ENCODE measurements at regions not wholly inside any gene's neighbourhood (a gene's known extent, or its start where the extent isn't known, plus 50 kb on each side); places are given as distances from the start of the nearest gene placed in this dataset.

DNA sequence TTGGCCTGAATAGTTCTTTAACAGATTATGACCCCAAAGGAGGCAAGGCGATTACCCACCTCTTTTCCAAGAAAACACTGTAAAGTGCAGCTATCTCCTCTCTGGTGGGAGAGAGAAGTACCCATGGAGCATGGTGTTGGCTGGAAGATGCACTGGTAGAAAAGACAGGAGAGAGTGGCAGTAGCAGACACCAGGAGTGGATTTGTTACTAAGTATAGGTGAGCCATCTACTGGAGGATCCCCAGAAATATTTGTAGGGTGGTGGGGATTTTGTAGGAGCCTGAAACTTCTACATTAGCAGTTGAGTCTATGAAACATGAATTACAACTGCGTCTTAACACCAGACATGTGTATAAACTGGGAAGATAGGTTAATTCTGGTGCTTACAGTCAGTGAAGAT is 148.0 kb downstream of the SLC38A4 start:
- H3K4me2 ChIP-seq (ENCODE audit: low read depth, low read length), result no peak overlapping the region
- ChIA-PET CTCF (interaction anchor here (1.0 to 1.5 kb wide), 3 partner anchors 18 to 553 kb away, joined by 3 to 4 read pairs (median 3); no protein-coding TSS in a partner anchor), POLR2A (ENCODE audit: unreplicated experiment) (interaction anchor here (0.6 kb wide), 1 partner anchor 322 kb away, joined by 3 read pairs; no protein-coding TSS in a partner anchor)
- H4K91ac ChIP-seq (ENCODE audit: insufficient read depth, low read depth, low read length), result no peak overlapping the region; the same call in 1 of the 2 replicates
- no peaks in the 10 kb centered on the region for H4K20me1 ChIP-seq (ENCODE audit: insufficient read depth, low read length)
- ATAC-seq (ENCODE audit: low read depth) (peak; percentile 80), DNase-seq (peak; percentile 55)
- intact Hi-C loops (cut with micrococcal nuclease) (loop anchor here (2.0 to 10.0 kb wide), 2 partner anchors 257 to 553 kb away; no protein-coding TSS in a partner anchor), dilution Hi-C loops (cut with HindIII; ENCODE audit: low sequenced_read_pairs, unreplicated experiment) (no loop called here), in situ Hi-C loops (cut with MboI; ENCODE audit: low sequenced_read_pairs) (loop anchor here (5.0 to 25.0 kb wide), 3 partner anchors 260 to 515 kb away; no protein-coding TSS in a partner anchor)
- H3K27ac ChIP-seq (ENCODE audit: insufficient read depth, low read length), result no peak overlapping the region
- no peaks in the 10 kb centered on the region for H3K9me3 ChIP-seq (ENCODE audit: control insufficient read depth, insufficient read depth, low read length)
- no peak overlapping the region for H2AK9ac ChIP-seq (replicated peaks; ENCODE audit: low read depth, low read length, poor library complexity)
- H4K5ac ChIP-seq (ENCODE audit: low read depth, low read length), result peak overlapping the region; percentile 40; the same call in 1 of the 2 replicates
- no CpG with 5 or more reads among the region's 2 CpGs for WGBS, 2 experiments (ENCODE audit: extremely low coverage in 2 of 2, insufficient read length in 1 of 2)
- peak overlapping the region; percentile 14 for H2AK5ac ChIP-seq (ENCODE audit: low read depth, low read length)
- H3K9me1 ChIP-seq (ENCODE audit: insufficient read depth, low read length), result peaks cover 5% of the 10 kb centered on the region
- peaks cover 0 to 3% of the 10 kb centered on the region in 2 experiments; a peak in 1 of 4 replicates for H3K79me1 ChIP-seq (ENCODE audit: low read depth in 1 of 2, low read length in 2 of 2)
- no TSS peak for BruUV-seq (replicated peaks)
- peak overlapping the region; percentile 89 for H3K18ac ChIP-seq (ENCODE audit: low read depth, low read length)
- H3K56ac ChIP-seq (ENCODE audit: extremely low read depth, insufficient read depth, low read length), result no peak overlapping the region
- H3K14ac ChIP-seq (replicated peaks; ENCODE audit: low read depth, low read length), result no peak overlapping the region
- TF ChIP-seq CTCF (conservative IDR thresholded peaks at IDR 0.05; ENCODE audit: low read depth, low read length), result peak; percentile 40
- TF ChIP-seq RAD21 (IDR thresholded peaks at IDR 0.05; ENCODE audit: low read length), result peak; percentile 55
- peak; percentile 24; the same call in 1 of the 2 replicates for TF ChIP-seq SMC3 (IDR thresholded peaks at IDR 0.05; ENCODE audit: low read depth, low read length)
- TF ChIP-seq, protein P1, sequence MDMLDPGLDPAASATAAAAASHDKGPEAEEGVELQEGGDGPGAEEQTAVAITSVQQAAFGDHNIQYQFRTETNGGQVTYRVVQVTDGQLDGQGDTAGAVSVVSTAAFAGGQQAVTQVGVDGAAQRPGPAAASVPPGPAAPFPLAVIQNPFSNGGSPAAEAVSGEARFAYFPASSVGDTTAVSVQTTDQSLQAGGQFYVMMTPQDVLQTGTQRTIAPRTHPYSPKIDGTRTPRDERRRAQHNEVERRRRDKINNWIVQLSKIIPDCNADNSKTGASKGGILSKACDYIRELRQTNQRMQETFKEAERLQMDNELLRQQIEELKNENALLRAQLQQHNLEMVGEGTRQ (IDR thresholded peaks at IDR 0.05; ENCODE audit: low read depth, low read length), result no peak
- no peaks in the 10 kb centered on the region for H3K36me3 ChIP-seq (ENCODE audit: control insufficient read depth, insufficient read depth, low read length)
- no peak overlapping the region for H3K9ac ChIP-seq (ENCODE audit: low read depth, low read length)
- peak overlapping the region in 1 of 2 experiments; percentile 45; a peak in 1 of 4 replicates for H4K8ac ChIP-seq (ENCODE audit: low read depth in 2 of 2, low read length in 2 of 2)
- no peak overlapping the region for H2BK5ac ChIP-seq (ENCODE audit: low read depth, low read length, poor library complexity, severe bottlenecking)
- H3K4me1 ChIP-seq (ENCODE audit: control insufficient read depth, insufficient read depth, low read length), result peaks cover 3% of the 10 kb centered on the region
- H3K4me3 ChIP-seq (ENCODE audit: insufficient read depth, low read depth, low read length), result no peak overlapping the region
- H2BK120ac ChIP-seq (ENCODE audit: low read depth, low read length), result peak overlapping the region; percentile 66
- 0 out of 3 replicates have a peak overlapping the region, but pooled peaks have one; percentile 26 for H2BK15ac ChIP-seq (ENCODE audit: low read depth, low read length)
- H3K23ac ChIP-seq (ENCODE audit: low read depth, low read length), result no peak overlapping the region
- H3K27me3 ChIP-seq (ENCODE audit: control insufficient read depth, insufficient read depth, low read length), result no peaks in the 10 kb centered on the region
- H2AFZ ChIP-seq (replicated peaks; ENCODE audit: low read length, poor library complexity), result no peak overlapping the region
- peak overlapping the region; percentile 73; the same call in 1 of the 2 replicates for H2BK20ac ChIP-seq (ENCODE audit: low read depth, low read length)
- peak overlapping the region; percentile 60 for H3K4ac ChIP-seq (ENCODE audit: low read depth, low read length)

All from IMR-90 (cell line).